ENCODE measurements at regions not wholly inside any gene's neighbourhood (a gene's known extent, or its start where the extent isn't known, plus 50 kb on each side); places are given as distances from the start of the nearest gene placed in this dataset.

DNA sequence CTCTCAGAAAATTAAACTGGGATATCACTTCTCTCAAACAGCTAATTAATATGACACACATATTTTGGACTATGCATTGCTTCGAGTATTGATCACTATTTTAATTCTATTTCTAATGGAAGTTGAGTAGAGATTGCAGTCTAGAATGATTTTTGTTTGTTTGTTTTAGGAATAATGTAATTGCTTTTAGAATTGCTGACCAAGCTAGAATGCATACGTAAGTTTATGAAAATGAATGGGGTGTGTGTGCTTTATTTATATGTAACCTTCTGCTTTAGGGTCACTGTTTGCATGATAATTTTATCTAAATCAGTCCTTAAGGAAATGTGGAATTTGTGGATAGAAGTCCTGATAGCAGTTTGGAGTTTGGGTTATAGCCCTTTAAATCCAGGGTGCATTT lies 371.4 kb downstream of the NR2F2 start:
- TF ChIP-seq EP300 (IDR thresholded peaks at IDR 0.05; ENCODE audit: borderline replicate concordance) (no peak), TAF1 (IDR thresholded peaks at IDR 0.05; ENCODE audit: low read depth) (no peak), EGR1 (IDR thresholded peaks at IDR 0.05) (no peak)
- TF ChIP-seq, protein P1, sequence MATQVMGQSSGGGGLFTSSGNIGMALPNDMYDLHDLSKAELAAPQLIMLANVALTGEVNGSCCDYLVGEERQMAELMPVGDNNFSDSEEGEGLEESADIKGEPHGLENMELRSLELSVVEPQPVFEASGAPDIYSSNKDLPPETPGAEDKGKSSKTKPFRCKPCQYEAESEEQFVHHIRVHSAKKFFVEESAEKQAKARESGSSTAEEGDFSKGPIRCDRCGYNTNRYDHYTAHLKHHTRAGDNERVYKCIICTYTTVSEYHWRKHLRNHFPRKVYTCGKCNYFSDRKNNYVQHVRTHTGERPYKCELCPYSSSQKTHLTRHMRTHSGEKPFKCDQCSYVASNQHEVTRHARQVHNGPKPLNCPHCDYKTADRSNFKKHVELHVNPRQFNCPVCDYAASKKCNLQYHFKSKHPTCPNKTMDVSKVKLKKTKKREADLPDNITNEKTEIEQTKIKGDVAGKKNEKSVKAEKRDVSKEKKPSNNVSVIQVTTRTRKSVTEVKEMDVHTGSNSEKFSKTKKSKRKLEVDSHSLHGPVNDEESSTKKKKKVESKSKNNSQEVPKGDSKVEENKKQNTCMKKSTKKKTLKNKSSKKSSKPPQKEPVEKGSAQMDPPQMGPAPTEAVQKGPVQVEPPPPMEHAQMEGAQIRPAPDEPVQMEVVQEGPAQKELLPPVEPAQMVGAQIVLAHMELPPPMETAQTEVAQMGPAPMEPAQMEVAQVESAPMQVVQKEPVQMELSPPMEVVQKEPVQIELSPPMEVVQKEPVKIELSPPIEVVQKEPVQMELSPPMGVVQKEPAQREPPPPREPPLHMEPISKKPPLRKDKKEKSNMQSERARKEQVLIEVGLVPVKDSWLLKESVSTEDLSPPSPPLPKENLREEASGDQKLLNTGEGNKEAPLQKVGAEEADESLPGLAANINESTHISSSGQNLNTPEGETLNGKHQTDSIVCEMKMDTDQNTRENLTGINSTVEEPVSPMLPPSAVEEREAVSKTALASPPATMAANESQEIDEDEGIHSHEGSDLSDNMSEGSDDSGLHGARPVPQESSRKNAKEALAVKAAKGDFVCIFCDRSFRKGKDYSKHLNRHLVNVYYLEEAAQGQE (IDR thresholded peaks at IDR 0.05; ENCODE audit: low read depth), result no peak
